Body of pancreas (tissue), 4 donors: ENCODE measurements at regions not wholly inside any gene's neighbourhood (a gene's known extent, or its start where the extent isn't known, plus 50 kb on each side); places are given as distances from the start of the nearest gene placed in this dataset.

Source experiments
- POLR2A ChIP-seq, 3 donors: fragments of 450-650 bp; IDR thresholded peaks; one replicate each; pipeline ENCODE4 v1.6.1; 2016; ENCODE audit warnings: antibody characterized with exemption in 3 of 3, mild to moderate bottlenecking in 2 of 3
- TF ChIP-seq, protein P1 (sequence below), 7 experiments: fragments of 450-650 bp in 4 of 7; fragments of 200-600 bp in 3 of 7; sonication (generic) in 3 of 7; IDR thresholded peaks; one replicate each; pipeline ENCODE4 v1.5.1; 2016 to 2019; ENCODE audit warnings: antibody characterized with exemption in 7 of 7

GRCh38 chr7:155386608-155387007, 71.3 kb upstream of the EN2 start:
- TF ChIP-seq, protein P1, sequence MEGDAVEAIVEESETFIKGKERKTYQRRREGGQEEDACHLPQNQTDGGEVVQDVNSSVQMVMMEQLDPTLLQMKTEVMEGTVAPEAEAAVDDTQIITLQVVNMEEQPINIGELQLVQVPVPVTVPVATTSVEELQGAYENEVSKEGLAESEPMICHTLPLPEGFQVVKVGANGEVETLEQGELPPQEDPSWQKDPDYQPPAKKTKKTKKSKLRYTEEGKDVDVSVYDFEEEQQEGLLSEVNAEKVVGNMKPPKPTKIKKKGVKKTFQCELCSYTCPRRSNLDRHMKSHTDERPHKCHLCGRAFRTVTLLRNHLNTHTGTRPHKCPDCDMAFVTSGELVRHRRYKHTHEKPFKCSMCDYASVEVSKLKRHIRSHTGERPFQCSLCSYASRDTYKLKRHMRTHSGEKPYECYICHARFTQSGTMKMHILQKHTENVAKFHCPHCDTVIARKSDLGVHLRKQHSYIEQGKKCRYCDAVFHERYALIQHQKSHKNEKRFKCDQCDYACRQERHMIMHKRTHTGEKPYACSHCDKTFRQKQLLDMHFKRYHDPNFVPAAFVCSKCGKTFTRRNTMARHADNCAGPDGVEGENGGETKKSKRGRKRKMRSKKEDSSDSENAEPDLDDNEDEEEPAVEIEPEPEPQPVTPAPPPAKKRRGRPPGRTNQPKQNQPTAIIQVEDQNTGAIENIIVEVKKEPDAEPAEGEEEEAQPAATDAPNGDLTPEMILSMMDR (IDR thresholded peaks at IDR 0.05) = no peak
- no peak for TF ChIP-seq POLR2A (IDR thresholded peaks at IDR 0.05)
